GM12875 (cell line): ENCODE measurements at regions not wholly inside any gene's neighbourhood (a gene's known extent, or its start where the extent isn't known, plus 50 kb on each side); places are given as distances from the start of the nearest gene placed in this dataset.

Source experiments
- H3K4me3 ChIP-seq: one replicate; pipeline ENCODE4 v1.5.1; 2011; ENCODE audit warnings: low read depth, low read length, control low read depth
- CTCF ChIP-seq: IDR thresholded peaks from 2 replicates; pipeline ENCODE4 v1.5.1; 2011; ENCODE audit warnings: low read depth, mild to moderate bottlenecking, control low read depth, inconsistent platforms, low read length, moderate library complexity, borderline replicate concordance; ENCODE audit not compliant: insufficient read depth

GRCh38 chr6:119978274-119978889 lies 628.8 kb upstream of the MAN1A1 start:
- peak; percentile 28; the same call in 1 of the 2 replicates for TF ChIP-seq CTCF
- no peak overlapping the region for H3K4me3 ChIP-seq

- no peak for TF ChIP-seq CTCF
These were observed 625.0 kb upstream of the MAN1A1 start for GRCh38 chr6:119974430-119975159.

GRCh38 chr6:119966484-119966883 lies 616.9 kb upstream of the MAN1A1 start:
- TF ChIP-seq CTCF, result peak; percentile 62; the same call in 1 of the 2 replicates
- H3K4me3 ChIP-seq, result no peak overlapping the region

More at GRCh38 chr6:119974430-119975159, 625.0 kb upstream of the MAN1A1 start:
- no peak overlapping the region for H3K4me3 ChIP-seq

GRCh38 chr6:119965900-119966299 lies 616.3 kb upstream of the MAN1A1 start:
- TF ChIP-seq CTCF, result no peak
- H3K4me3 ChIP-seq, result no peak overlapping the region

GRCh38 chr6:119965008-119965407 lies 615.4 kb upstream of the MAN1A1 start:
- no peak for TF ChIP-seq CTCF
- no peak overlapping the region for H3K4me3 ChIP-seq

GRCh38 chr6:119962505-119962904 lies 612.9 kb upstream of the MAN1A1 start:
- H3K4me3 ChIP-seq, result no peak overlapping the region
- TF ChIP-seq CTCF, result no peak

GRCh38 chr6:119961450-119961849 lies 611.9 kb upstream of the MAN1A1 start:
- no peak for TF ChIP-seq CTCF
- H3K4me3 ChIP-seq, result no peak overlapping the region
